CD14-positive monocyte (primary cell): ENCODE measurements at regions not wholly inside any gene's neighbourhood (a gene's known extent, or its start where the extent isn't known, plus 50 kb on each side); places are given as distances from the start of the nearest gene placed in this dataset.

ENCODE experiments used
- DNase-seq, 3 donors: peaks; one replicate each; pipeline ENCODE4 v3.0.0-alpha.2; 2011 to 2022
- H2AFZ ChIP-seq: 2 replicates; pipeline ENCODE4 v1.6.0; 2012; ENCODE audit warnings: mild to moderate bottlenecking, low read depth, low read length, inconsistent platforms; ENCODE audit not compliant: insufficient read depth, poor library complexity, severe bottlenecking
- H3K27ac ChIP-seq, 2 donors: 1 replicate in 1 of 2; 2 replicates in 1 of 2; pipeline ENCODE4 v1.5.1; 2012 to 2013; ENCODE audit warnings: low read length in 2 of 2, control low read depth in 1 of 2, inconsistent platforms in 1 of 2, low read depth in 1 of 2, mild to moderate bottlenecking in 1 of 2
- H3K27me3 ChIP-seq, 2 donors: one replicate each; pipeline versions ENCODE4 v1.6.0 to v1.6.1; 2011 to 2013; ENCODE audit warnings: low read length in 2 of 2; ENCODE audit not compliant: control insufficient read depth in 2 of 2, insufficient read depth in 2 of 2
- H3K36me3 ChIP-seq, 2 donors: replicated peaks in 1 of 2; 1 replicate in 1 of 2; 2 replicates in 1 of 2; pipeline versions ENCODE4 v1.5.1 to v1.6.1; 2012 to 2013; ENCODE audit warnings: low read length in 2 of 2, control low read depth in 1 of 2, inconsistent platforms in 1 of 2, mild to moderate bottlenecking in 1 of 2; ENCODE audit not compliant: insufficient read depth in 2 of 2, control insufficient read depth in 1 of 2
- H3K4me1 ChIP-seq, 2 donors: 1 replicate in 1 of 2; 2 replicates in 1 of 2; pipeline versions ENCODE4 v1.5.1 to v1.6.1; 2012 to 2013; ENCODE audit warnings: low read length in 2 of 2, control low read depth in 1 of 2, inconsistent platforms in 1 of 2, mild to moderate bottlenecking in 1 of 2, moderate library complexity in 1 of 2; ENCODE audit not compliant: insufficient read depth in 2 of 2, control insufficient read depth in 1 of 2
- H3K4me2 ChIP-seq: replicated peaks from 2 replicates; pipeline ENCODE3; 2012; ENCODE audit warnings: low read length, moderate library complexity, mild to moderate bottlenecking; ENCODE audit not compliant: poor library complexity, severe bottlenecking; ENCODE audit errors: extremely low read depth
- H3K4me3 ChIP-seq, 3 experiments: fragments of 200-600 bp in 1 of 3; sonication (generic) in 1 of 3; replicated peaks in 1 of 3; 1 replicate in 2 of 3; 2 replicates in 1 of 3; pipeline ENCODE4 v1.5.1; 2011 to 2013; ENCODE audit warnings: low read length in 3 of 3, mild to moderate bottlenecking in 3 of 3, control low read depth in 2 of 3, low read depth in 2 of 3, inconsistent platforms in 1 of 3, moderate library complexity in 1 of 3
- H3K79me2 ChIP-seq: 2 replicates; pipeline ENCODE4 v1.6.0; 2012; ENCODE audit warnings: mild to moderate bottlenecking, control low read depth, inconsistent platforms, low read length, moderate library complexity; ENCODE audit not compliant: insufficient read depth
- H3K9ac ChIP-seq: 2 replicates; pipeline ENCODE4 v1.6.0; 2017; ENCODE audit warnings: low read length, mild to moderate bottlenecking; ENCODE audit not compliant: insufficient read depth, poor library complexity, severe bottlenecking
- H3K9me3 ChIP-seq, 2 donors: replicated peaks in 1 of 2; 1 replicate in 1 of 2; 2 replicates in 1 of 2; pipeline versions ENCODE4 v1.5.1 to v1.6.1; 2012 to 2013; ENCODE audit warnings: low read length in 2 of 2, control low read depth in 1 of 2; ENCODE audit not compliant: control insufficient read depth in 1 of 2, insufficient read depth in 1 of 2
- H4K20me1 ChIP-seq: 2 replicates; pipeline ENCODE4 v1.6.0; 2012; ENCODE audit warnings: mild to moderate bottlenecking, low read length, control low read depth, moderate library complexity; ENCODE audit not compliant: insufficient read depth
- H3K27ac Mint-ChIP-seq, 7 donors: one replicate each; pipeline ENCODE4 v1.8.0; 2020; ENCODE audit warnings: mild to moderate bottlenecking in 7 of 7, mixed read lengths in 7 of 7, moderate library complexity in 6 of 7, inconsistent platforms in 2 of 7
- H3K27me3 Mint-ChIP-seq, 3 donors: one replicate each; pipeline ENCODE4 v1.8.0; 2021 to 2022; ENCODE audit warnings: low read depth in 3 of 3, mild to moderate bottlenecking in 3 of 3, mixed read lengths in 3 of 3, moderate library complexity in 3 of 3, inconsistent platforms in 1 of 3
- H3K36me3 Mint-ChIP-seq, 2 donors: one replicate each; pipeline ENCODE4 v1.8.0; 2020; ENCODE audit warnings: mixed read lengths in 2 of 2, inconsistent platforms in 1 of 2, mild to moderate bottlenecking in 1 of 2
- H3K4me1 Mint-ChIP-seq: one replicate; pipeline ENCODE4 v1.8.0; 2020; ENCODE audit warnings: mild to moderate bottlenecking, mixed read lengths
- H3K4me3 Mint-ChIP-seq, 2 donors: one replicate each; pipeline ENCODE4 v1.8.0; 2020; ENCODE audit warnings: mild to moderate bottlenecking in 2 of 2, mixed read lengths in 2 of 2, moderate library complexity in 1 of 2
- H3K9me3 Mint-ChIP-seq, 7 donors: one replicate each; pipeline ENCODE4 v1.8.0; 2020 to 2022; ENCODE audit warnings: mixed read lengths in 7 of 7, mild to moderate bottlenecking in 6 of 7, moderate library complexity in 6 of 7, inconsistent platforms in 2 of 7
- WGBS: methylation state at CpG from one replicate; pipeline ENCODE4 v1.1.5; 2013; ENCODE audit warnings: missing lambda C conversion rate; ENCODE audit not compliant: insufficient coverage; 5-methylcytosine and 5-hydroxymethylcytosine counted together
- intact Hi-C, 2 donors: fragments of 100-400 bp; cut with micrococcal nuclease; formaldehyde crosslinking; loops; one replicate each; pipeline versions ENCODE4 v1.15.0 to v1.15.1; 2023
- TF ChIP-seq, protein P1 (sequence below): fragments of 200-600 bp; IDR thresholded peaks from one replicate; pipeline ENCODE4 v1.8.0; 2022; ENCODE audit warnings: antibody characterized with exemption, mild to moderate bottlenecking

DNA sequence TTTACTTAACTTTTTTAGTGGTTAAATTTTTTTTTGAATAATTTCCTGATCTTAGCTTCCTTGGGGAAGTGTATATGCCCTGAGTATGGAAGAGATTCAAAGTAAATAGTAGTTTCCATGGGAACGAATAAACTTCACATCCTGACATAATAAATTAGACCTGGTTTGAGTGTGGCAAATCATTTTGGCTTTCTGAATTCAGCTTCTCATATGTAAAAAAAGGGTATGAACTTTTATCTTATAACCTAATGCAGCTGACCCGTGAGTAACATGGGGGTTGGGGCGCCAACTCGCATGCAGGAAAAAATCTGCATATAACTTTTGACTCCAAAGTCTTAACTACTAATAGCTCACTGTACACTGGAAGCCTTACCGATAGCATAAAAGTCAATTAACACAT lies 736.8 kb upstream of the NCAM2 start:
- Mint-ChIP-seq H3K27me3 (no peaks in the 10 kb centered on the region), H3K4me1 (peaks cover 27% of the 10 kb centered on the region), H3K4me3 (no peak overlapping the region), H3K27ac (no peak overlapping the region), H3K36me3 (no peaks in the 10 kb centered on the region), H3K9me3 (peaks cover 5 to 11% (median 10%) of the 10 kb centered on the region in 7 donors)
- H3K4me1 ChIP-seq, result peaks cover 4 to 15% of the 10 kb centered on the region in 2 donors
- H3K79me2 ChIP-seq, result no peaks in the 10 kb centered on the region
- H3K4me3 ChIP-seq, result no peak overlapping the region
- H2AFZ ChIP-seq, result no peak overlapping the region
- TF ChIP-seq, protein P1, sequence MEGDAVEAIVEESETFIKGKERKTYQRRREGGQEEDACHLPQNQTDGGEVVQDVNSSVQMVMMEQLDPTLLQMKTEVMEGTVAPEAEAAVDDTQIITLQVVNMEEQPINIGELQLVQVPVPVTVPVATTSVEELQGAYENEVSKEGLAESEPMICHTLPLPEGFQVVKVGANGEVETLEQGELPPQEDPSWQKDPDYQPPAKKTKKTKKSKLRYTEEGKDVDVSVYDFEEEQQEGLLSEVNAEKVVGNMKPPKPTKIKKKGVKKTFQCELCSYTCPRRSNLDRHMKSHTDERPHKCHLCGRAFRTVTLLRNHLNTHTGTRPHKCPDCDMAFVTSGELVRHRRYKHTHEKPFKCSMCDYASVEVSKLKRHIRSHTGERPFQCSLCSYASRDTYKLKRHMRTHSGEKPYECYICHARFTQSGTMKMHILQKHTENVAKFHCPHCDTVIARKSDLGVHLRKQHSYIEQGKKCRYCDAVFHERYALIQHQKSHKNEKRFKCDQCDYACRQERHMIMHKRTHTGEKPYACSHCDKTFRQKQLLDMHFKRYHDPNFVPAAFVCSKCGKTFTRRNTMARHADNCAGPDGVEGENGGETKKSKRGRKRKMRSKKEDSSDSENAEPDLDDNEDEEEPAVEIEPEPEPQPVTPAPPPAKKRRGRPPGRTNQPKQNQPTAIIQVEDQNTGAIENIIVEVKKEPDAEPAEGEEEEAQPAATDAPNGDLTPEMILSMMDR, result no peak
- intact Hi-C loops, result no loop called here
- no peak overlapping the region for H3K4me2 ChIP-seq
- no CpG with 5 or more reads among the region's 5 CpGs for WGBS
- no peaks in the 10 kb centered on the region for H3K36me3 ChIP-seq
- DNase-seq, result no peak
- no peaks in the 10 kb centered on the region for H4K20me1 ChIP-seq
- H3K27me3 ChIP-seq, result no peaks in the 10 kb centered on the region
- peaks cover 10 to 11% of the 10 kb centered on the region in 2 donors for H3K9me3 ChIP-seq
- no peak overlapping the region for H3K27ac ChIP-seq
- no peak overlapping the region for H3K9ac ChIP-seq

DNA sequence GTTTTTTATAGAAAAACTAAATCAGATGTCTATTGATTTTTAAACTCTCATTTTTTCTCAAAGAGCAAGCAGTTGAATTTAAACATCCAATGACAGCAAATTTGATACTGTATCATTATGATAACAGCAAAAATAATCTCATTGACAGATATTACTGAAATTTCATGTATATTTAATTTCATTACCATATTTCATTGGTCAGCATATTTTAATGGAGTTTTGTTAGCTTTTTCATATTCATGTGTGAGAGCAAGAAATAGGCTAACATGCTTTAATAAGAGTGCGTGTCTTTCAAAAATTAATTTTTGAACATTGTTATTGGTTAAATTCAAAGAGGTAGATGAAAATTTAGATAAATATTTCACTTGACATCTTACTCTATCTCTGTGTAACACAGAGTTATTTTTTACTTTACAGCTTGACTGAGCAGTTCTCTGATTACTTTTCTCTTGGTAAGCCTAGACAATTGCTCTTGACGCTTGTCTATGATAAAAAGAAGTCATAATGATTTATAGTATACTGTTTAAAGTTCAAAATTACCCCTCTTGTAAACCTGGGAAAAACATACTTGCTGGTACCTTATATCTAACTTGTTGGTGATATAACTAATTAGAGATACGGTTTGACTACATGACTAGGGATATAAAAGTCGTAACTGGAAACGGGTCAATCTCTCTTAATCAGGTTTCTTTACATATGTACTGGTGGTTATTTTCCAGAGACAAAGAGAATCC lies 732.3 kb upstream of the NCAM2 start:
- no peaks in the 10 kb centered on the region for H3K4me1 ChIP-seq
- no peaks in the 10 kb centered on the region for H3K27me3 Mint-ChIP-seq
- intact Hi-C loops, result no loop called here
- H3K9me3 Mint-ChIP-seq, result peaks cover 5 to 14% (median 10%) of the 10 kb centered on the region in 7 donors
- no peaks in the 10 kb centered on the region for H3K36me3 Mint-ChIP-seq
- no peak overlapping the region for H3K4me3 Mint-ChIP-seq
- TF ChIP-seq, protein P1, result no peak
- no peak overlapping the region for H3K4me3 ChIP-seq
- H3K79me2 ChIP-seq, result no peaks in the 10 kb centered on the region
- H2AFZ ChIP-seq, result no peak overlapping the region
- DNase-seq, result no peak
- no peak overlapping the region for H3K27ac Mint-ChIP-seq
- no peak overlapping the region for H3K27ac ChIP-seq
- no peak overlapping the region for H3K9ac ChIP-seq
- H3K36me3 ChIP-seq, result no peaks in the 10 kb centered on the region
- peaks cover 10 to 11% of the 10 kb centered on the region in 2 donors for H3K9me3 ChIP-seq
- H3K4me1 Mint-ChIP-seq, result no peaks in the 10 kb centered on the region
- WGBS, result no CpG with 5 or more reads among the region's 5 CpGs
- H3K27me3 ChIP-seq, result no peaks in the 10 kb centered on the region
- H3K4me2 ChIP-seq, result no peak overlapping the region
- no peaks in the 10 kb centered on the region for H4K20me1 ChIP-seq
